NCI-H1436 (cell line): ENCODE measurements at regions not wholly inside any gene's neighbourhood (a gene's known extent, or its start where the extent isn't known, plus 50 kb on each side); places are given as distances from the start of the nearest gene placed in this dataset.
"Not testable (repeated sequence)": the region's sequence is repeated elsewhere in the genome, so short reads cannot be mapped to it uniquely, and the experiment has no call there.

Source experiments
- DNase-seq: peaks from one replicate; lab custom pipeline; 2025; lab: John Stamatoyannopoulos, UW

DNA sequence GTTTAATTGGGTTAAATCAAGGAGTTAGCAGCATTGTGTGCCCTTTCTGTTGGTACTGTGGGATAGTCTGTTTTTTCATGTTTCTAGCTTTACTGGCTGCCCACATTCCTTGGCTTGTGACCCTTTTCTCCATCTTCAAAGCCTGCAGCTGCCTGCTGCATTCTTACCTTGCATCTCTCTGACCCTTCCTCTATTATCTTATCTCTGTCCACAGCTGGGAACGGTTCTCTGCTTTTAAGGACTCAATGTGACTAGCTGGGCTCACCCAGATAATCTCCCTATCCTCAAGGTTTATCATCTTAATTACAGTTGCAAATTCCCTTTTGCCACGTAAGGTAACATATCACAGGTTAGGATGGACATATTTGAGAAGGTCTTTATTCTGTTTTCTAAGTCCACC lies 199.7 kb downstream of the KCNS3 start:
- no peak for DNase-seq

DNA sequence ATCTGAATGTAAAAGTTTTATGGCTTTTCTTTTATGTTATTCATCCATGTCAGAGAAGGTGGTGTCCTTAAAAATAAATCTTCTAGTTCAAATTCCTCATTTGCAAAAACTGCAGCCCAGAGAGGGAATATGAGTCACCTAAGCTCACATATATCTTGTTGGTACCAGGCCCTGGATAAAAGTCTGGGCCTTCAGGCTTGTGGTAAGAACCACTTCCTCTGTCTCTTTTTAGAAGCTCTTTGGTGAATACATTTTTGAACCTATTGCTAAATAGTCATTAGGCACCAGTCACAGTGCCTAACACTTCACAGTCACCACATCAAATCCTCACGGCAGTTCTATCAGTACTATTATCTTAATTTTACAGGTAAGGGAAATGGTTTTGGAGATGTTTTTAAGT lies 199.2 kb downstream of the KCNS3 start:
- no peak for DNase-seq

- DNase-seq, result no peak
Measured at GRCh38 chr2:18077231-18077630, 198.8 kb downstream of the KCNS3 start.

DNA sequence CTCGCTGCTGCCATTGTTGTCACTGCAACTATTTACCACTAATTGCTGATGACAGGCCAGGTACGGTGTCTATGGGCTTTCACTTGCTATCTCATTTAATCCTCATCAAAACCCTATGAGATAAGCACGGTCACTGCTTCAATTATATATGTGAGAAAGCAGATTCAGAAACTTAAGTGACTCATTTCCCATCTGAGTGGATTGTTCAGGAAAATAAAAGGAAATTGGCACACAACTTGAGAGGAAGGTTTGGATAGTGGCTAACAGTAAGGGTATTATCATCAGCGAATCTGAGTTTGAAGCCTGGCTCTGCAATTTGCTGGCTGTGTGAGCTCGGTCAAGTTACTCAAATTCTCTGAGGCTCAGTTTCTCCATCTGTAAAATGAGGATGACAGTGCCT lies 196.0 kb downstream of the KCNS3 start:
- no peak for DNase-seq

DNA sequence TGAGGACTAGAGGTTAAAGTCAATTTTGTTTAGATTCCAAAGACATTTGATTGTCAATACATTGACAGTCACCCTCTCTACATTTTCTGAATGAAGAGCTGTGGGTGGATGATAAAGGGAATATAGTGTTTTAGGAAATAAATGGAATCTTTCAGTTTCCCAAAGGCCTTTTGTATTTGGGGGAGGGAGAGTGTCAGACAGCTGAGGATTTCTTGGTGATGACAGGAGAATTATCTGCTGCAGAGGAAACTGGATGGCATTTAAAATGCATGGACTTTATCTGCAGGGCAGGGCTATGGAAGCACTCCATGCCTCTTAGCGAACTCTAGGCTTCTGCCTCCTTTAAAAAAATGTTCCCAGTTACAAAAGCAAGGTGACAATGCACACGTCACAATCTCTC lies 195.1 kb downstream of the KCNS3 start:
- no peak for DNase-seq

DNA sequence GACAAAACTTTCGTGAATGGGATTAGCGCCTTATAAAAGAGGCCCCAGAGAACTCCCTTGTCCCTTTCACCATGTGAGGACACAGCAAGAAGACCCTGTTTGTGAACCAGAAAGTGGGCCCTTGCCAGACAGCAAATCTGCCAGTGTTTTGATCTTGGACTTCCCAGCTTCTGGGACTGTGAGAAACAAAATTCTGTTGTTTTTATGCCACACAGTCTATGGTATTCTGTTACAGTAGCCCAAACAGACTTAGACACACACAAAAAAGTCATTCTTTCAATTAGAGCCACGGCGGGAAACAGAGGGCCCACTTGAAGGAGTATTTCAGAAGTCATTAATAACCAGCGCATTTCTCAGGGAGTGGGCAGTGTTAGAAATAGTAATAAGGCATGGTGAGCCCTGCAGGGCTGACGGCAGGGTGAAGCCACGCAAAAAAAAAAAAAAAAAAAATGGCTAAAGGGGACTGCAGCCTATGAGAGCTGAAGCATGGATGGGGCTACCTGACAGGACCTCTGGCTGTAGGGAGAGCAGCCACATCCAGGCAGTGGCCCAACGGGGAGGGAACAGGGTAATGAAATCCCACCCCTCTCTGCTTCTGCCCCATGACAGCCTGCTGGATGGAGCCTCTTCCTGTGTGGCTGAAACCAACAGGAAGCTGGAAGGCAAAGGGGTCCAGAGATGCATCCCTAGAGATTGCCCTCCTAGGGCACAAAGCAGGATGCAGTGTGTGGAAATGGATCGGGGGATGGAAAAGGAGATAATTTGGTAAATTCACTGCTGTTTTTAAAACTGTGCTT lies 189.3 kb downstream of the KCNS3 start:
- no peak for DNase-seq

- no peak for DNase-seq
Measured at GRCh38 chr2:18066894-18067293, 188.4 kb downstream of the KCNS3 start.

DNA sequence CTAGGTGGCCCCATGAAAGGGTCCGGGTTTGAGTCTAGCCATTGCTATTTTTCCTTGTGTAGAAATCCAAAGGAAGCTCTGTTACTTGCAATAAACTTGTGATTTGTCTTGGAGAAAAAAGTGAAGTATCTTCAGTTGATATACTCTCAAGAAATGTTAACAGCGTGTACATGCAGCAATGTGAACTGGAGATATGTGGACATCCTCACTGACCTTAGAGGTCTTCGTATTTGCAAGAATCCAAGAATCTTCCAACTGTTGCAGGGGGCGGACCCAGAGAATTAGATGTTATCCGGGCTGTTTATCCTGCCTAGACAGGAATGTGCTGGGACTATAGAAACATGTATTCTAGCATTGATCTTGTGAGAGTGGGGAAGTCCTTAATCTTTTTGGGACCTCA lies 187.6 kb downstream of the KCNS3 start:
- no peak for DNase-seq

GRCh38 chr2:18065249-18065648 lies 186.8 kb downstream of the KCNS3 start:
- DNase-seq, result no peak

- no peak for DNase-seq
Measured at GRCh38 chr2:18063826-18064470, 185.5 kb downstream of the KCNS3 start.

- no peak for DNase-seq
Measured at GRCh38 chr2:18062892-18063291, 184.4 kb downstream of the KCNS3 start.

DNA sequence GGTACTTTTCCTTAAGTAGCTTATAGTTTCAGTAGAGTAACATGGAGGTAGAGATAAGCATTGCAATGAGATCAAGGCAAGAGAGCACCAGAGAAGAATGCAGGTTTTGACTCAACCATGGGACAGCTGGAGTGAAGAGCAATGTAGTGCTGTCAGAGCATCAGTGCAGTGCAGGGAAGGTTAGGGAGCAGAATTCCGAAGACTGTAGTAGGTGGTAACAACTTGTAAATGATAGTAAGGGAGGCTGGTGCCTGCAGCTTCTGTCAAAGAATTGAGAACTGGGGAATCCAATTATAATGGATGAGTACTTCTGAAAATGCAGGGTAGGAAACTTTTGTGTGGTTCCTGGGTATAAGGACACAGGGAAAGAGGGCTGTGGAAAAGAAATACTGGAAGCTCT lies 183.2 kb downstream of the KCNS3 start:
- DNase-seq, result no peak

DNA sequence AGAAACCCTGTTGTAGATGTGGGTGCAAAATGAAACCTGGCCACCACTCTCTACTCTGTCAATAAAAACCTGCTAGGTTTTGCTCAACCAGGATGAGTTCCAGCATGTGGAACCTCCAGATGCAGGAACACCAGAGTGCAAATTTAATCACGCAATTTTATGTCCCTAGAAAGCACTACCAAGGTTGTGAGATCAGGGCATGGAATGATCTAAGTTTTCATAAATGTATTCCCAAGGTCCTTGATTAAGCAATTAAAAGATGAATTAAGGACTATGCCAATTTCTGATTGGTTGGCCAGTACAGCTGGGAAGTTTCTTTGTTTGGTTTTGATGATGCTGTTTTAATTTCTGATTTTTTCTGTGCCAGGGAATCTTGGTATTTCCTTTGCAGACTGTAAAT lies 179.2 kb downstream of the KCNS3 start:
- no peak for DNase-seq

GRCh38 chr2:18055290-18055689 lies 176.8 kb downstream of the KCNS3 start:
- no peak for DNase-seq

DNA sequence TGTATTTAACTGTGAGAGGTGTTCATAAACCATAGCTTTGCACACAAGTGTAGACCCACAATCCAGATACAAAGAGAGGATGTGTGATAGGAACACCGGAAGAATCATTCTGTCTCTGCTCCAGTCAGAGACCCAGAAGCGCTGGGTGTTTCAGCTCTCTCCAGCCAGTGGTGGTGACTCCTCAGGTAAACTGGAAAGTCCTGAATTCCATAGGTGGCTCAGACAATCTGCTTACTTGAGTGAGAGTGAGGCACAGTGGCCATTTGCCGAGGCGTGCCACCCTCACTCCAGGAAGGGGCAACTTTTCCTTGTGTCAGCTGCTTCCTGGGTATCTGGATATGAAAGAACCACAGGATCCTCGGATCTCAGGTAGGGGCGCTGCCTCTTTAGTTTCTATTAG lies 171.5 kb downstream of the KCNS3 start:
- DNase-seq, result no peak

GRCh38 chr2:18049325-18049724 lies 170.9 kb downstream of the KCNS3 start:
- no peak for DNase-seq

GRCh38 chr2:18047896-18048657 lies 169.6 kb downstream of the KCNS3 start:
- DNase-seq, result no peak

DNA sequence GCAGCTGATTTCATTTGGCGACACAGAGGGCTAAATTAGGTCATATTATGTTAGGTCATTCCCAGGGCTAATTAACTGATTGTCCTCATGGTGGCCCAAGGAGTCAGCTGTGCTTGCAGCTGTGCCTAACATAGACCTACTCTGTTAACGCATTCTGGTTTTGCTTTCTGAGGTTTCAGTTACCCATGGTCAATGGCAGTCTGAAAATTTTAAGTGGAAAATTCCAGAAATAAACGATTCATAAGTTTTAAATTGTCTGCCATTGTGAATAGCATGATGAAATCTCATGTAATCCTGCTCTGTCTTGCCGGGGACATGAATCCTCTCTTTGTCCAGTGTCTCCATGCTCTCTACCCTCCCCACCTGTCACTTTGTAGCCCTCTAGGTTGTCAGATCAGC lies 168.7 kb downstream of the KCNS3 start:
- DNase-seq, result no peak

GRCh38 chr2:18046558-18047212 lies 168.2 kb downstream of the KCNS3 start:
- no peak for DNase-seq

GRCh38 chr2:18046017-18046416 lies 167.6 kb downstream of the KCNS3 start:
- no peak for DNase-seq

GRCh38 chr2:18045230-18045629 lies 166.8 kb downstream of the KCNS3 start:
- DNase-seq, result no peak

DNA sequence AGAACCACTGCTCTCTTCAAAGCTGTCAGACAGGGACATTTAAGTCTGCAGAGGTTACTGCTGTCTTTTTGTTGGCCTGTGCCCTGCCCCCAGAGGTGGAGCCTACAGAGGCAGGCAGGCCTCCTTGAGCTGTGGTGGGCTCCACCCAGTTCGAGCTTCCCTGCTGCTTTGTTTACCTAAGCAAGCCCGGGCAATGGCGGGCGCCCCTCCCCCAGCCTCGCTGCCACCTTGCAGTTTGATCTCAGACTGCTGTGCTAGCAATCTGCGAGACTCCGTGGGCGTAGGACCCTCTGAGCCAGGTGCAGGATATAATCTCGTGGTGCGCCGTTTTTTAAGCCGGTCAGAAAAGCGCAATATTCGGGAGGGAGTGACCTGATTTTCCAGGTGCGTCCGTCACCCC lies 138.9 kb downstream of the KCNS3 start:
- DNase-seq, result not testable (repeated sequence)

- no peak for DNase-seq
Measured at GRCh38 chr2:18009891-18010290, 131.4 kb downstream of the KCNS3 start.
